GM12892 (cell line): ENCODE measurements at regions not wholly inside any gene's neighbourhood (a gene's known extent, or its start where the extent isn't known, plus 50 kb on each side); places are given as distances from the start of the nearest gene placed in this dataset.

Experiments
- POLR2A ChIP-seq: IDR thresholded peaks from 2 replicates; pipeline ENCODE4 v1.6.1; 2011; ENCODE audit warnings: low read depth, low read length, control low read depth
- POLR2AphosphoS5 ChIP-seq: IDR thresholded peaks from 2 replicates; pipeline ENCODE4 v1.6.1; 2011; ENCODE audit warnings: low read depth, low read length, control low read depth

DNA sequence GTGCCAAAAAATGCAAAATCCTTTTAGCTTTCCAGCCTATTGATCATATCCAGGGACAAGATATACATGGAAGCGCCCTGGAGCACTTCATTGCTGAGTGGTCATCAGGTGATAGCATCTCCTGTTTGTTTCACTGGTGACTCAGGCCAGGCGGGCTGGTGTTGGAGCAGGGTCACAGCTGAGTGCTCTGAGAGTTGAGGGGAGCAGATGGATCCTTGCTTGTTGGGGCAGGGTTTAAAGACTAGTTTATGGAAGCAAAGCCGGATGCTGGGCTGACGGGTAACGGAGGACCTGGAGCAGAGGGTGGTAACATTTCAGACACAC lies 405.0 kb upstream of the TPM1 start:
- TF ChIP-seq POLR2AphosphoS5 (no peak), POLR2A (no peak)
